OCI-LY7 (cell line): ENCODE measurements at regions not wholly inside any gene's neighbourhood (a gene's known extent, or its start where the extent isn't known, plus 50 kb on each side); places are given as distances from the start of the nearest gene placed in this dataset.

Experiments used
- EZH2phosphoT487 ChIP-seq: fragments of 200-600 bp; sonication (generic); IDR thresholded peaks from 2 replicates; pipeline ENCODE4 v1.6.1; 2018; ENCODE audit warnings: low read depth, borderline replicate concordance, mild to moderate bottlenecking, mixed run types, antibody characterized with exemption, low read length, moderate library complexity, mixed read lengths
- TF ChIP-seq, protein P1 (sequence below): fragments of 200-600 bp; sonication (generic); conservative IDR thresholded peaks from 2 replicates; pipeline ENCODE4 v1.5.1; 2014; ENCODE audit warnings: mild to moderate bottlenecking, antibody characterized with exemption, low read length, moderate library complexity, mixed read lengths

DNA sequence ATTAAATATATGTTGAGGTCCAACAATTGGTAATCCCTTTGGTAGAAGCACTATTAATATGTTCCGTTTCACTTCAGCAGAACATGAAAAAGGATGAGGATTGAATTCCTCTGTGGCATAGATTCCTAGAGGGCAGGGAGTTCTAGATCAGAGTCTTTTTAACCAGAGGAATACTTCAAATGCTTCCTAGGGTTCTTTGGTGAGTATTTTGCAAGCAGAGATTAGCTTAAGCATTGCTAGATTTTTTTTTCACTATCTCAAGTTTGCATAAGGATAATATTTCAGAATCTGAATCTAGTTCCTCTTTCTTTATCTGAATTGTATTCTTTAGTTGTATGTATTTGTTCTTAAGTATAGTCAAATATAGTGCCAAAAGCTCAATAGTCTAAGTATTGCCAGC is 116.6 kb upstream of the ADAMTSL1 start:
- TF ChIP-seq, protein P1, sequence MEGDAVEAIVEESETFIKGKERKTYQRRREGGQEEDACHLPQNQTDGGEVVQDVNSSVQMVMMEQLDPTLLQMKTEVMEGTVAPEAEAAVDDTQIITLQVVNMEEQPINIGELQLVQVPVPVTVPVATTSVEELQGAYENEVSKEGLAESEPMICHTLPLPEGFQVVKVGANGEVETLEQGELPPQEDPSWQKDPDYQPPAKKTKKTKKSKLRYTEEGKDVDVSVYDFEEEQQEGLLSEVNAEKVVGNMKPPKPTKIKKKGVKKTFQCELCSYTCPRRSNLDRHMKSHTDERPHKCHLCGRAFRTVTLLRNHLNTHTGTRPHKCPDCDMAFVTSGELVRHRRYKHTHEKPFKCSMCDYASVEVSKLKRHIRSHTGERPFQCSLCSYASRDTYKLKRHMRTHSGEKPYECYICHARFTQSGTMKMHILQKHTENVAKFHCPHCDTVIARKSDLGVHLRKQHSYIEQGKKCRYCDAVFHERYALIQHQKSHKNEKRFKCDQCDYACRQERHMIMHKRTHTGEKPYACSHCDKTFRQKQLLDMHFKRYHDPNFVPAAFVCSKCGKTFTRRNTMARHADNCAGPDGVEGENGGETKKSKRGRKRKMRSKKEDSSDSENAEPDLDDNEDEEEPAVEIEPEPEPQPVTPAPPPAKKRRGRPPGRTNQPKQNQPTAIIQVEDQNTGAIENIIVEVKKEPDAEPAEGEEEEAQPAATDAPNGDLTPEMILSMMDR, result no peak
- no peak for TF ChIP-seq EZH2phosphoT487
